T47D (cell line): ENCODE measurements at regions not wholly inside any gene's neighbourhood (a gene's known extent, or its start where the extent isn't known, plus 50 kb on each side); places are given as distances from the start of the nearest gene placed in this dataset.

Experiments
- DNase-seq, 2 experiments: peaks; one replicate each; pipeline versions ENCODE4 v3.0.0 to v3.0.0-alpha.2; 2011 to 2012; ENCODE audit warnings: low read depth in 1 of 2, low spot score in 1 of 2
- JUND ChIP-seq: IDR thresholded peaks from 2 replicates; pipeline ENCODE4 v1.6.1; 2012; ENCODE audit warnings: low read depth
- in situ Hi-C: cut with HindIII; loops from 2 replicates; pipeline ENCODE4 v1.10.0; 2016; ENCODE audit warnings: low sequenced_read_pairs, low pct_unique_long_range_greater_than_20kb

GRCh38 chr12:89971880-89972279 is 263.2 kb upstream of the ATP2B1 start:
- no peak for TF ChIP-seq JUND
- DNase-seq = no peak
- in situ Hi-C loops = no loop called here

GRCh38 chr12:89970722-89971121 is 262.1 kb upstream of the ATP2B1 start:
- in situ Hi-C loops = no loop called here
- no peak for TF ChIP-seq JUND

GRCh38 chr12:89969093-89969492 is 260.5 kb upstream of the ATP2B1 start:
- DNase-seq = no peak
- in situ Hi-C loops = no loop called here
- no peak for TF ChIP-seq JUND

More at GRCh38 chr12:89970722-89971121, 262.1 kb upstream of the ATP2B1 start:
- no peak for DNase-seq

- in situ Hi-C loops = no loop called here
- no peak for TF ChIP-seq JUND
- DNase-seq = no peak
Measured at GRCh38 chr12:89968151-89968700, 259.6 kb upstream of the ATP2B1 start.

- no peak for TF ChIP-seq JUND
- in situ Hi-C loops = no loop called here
- no peak for DNase-seq
Measured at GRCh38 chr12:89966495-89967240, 258.0 kb upstream of the ATP2B1 start.

- in situ Hi-C loops = no loop called here
- TF ChIP-seq JUND = no peak
- DNase-seq = no peak
Measured at GRCh38 chr12:89965993-89966392, 257.4 kb upstream of the ATP2B1 start.

- no peak for TF ChIP-seq JUND
- in situ Hi-C loops = no loop called here
- peak in 1 of 2 experiments; percentile 74 for DNase-seq
Measured at GRCh38 chr12:89962648-89963047, 254.0 kb upstream of the ATP2B1 start.

- peak in 1 of 2 experiments; percentile 20 for DNase-seq
- TF ChIP-seq JUND = no peak
- in situ Hi-C loops = no loop called here
Measured at GRCh38 chr12:89960607-89961394, 252.2 kb upstream of the ATP2B1 start.

GRCh38 chr12:89960011-89960507 is 251.4 kb upstream of the ATP2B1 start:
- no peak for DNase-seq

GRCh38 chr12:89959179-89959578 is 250.5 kb upstream of the ATP2B1 start:
- TF ChIP-seq JUND = no peak
- DNase-seq = no peak
- in situ Hi-C loops = no loop called here

More at GRCh38 chr12:89960011-89960507, 251.4 kb upstream of the ATP2B1 start:
- in situ Hi-C loops = no loop called here
- no peak for TF ChIP-seq JUND

GRCh38 chr12:89954259-89954658 is 245.6 kb upstream of the ATP2B1 start:
- DNase-seq = no peak
- no peak for TF ChIP-seq JUND
- in situ Hi-C loops = no loop called here

GRCh38 chr12:89951694-89952060 is 243.0 kb upstream of the ATP2B1 start:
- DNase-seq = no peak
- in situ Hi-C loops = no loop called here
- TF ChIP-seq JUND = no peak
